Head of caudate nucleus (tissue), 42 donors: ENCODE measurements at regions not wholly inside any gene's neighbourhood (a gene's known extent, or its start where the extent isn't known, plus 50 kb on each side); places are given as distances from the start of the nearest gene placed in this dataset.
"Not testable (repeated sequence)": the region's sequence is repeated elsewhere in the genome, so short reads cannot be mapped to it uniquely, and the experiment has no call there.

Experiments
- DNase-seq, 42 donors: peaks; one replicate each; pipeline versions ENCODE4 v3.0.0 to v3.0.0-alpha.2; 2020 to 2021; ENCODE audit warnings: mixed read lengths in 7 of 42
- intact Hi-C: fragments of 100-400 bp; cut with DNase I; formaldehyde crosslinking; loops from one replicate; pipeline ENCODE4 v1.15.0; 2022

- intact Hi-C loops: not testable (repeated sequence)
- DNase-seq: peak in 1 of 42 donors; percentile 0
Observed at GRCh38 chr9:62909447-62909846, 1719.6 kb downstream of the SPATA31A7 start.

- intact Hi-C loops: not testable (repeated sequence)
Observed at GRCh38 chr9:62912278-62912677, 1722.4 kb downstream of the SPATA31A7 start.

GRCh38 chr9:62915168-62915567 lies 1725.3 kb downstream of the SPATA31A7 start:
- intact Hi-C loops: not testable (repeated sequence)
- DNase-seq: peak in 6 of 42 donors; percentile 0 to 25 (median 3)

More at GRCh38 chr9:62912278-62912677, 1722.4 kb downstream of the SPATA31A7 start:
- DNase-seq: not testable (repeated sequence)

GRCh38 chr9:62915661-62916060 lies 1725.8 kb downstream of the SPATA31A7 start:
- peak in 2 of 42 donors; percentile 15 to 16 for DNase-seq
- intact Hi-C loops: not testable (repeated sequence)

GRCh38 chr9:62918648-62919385 lies 1729.0 kb downstream of the SPATA31A7 start:
- peak in 3 of 42 donors; percentile 3 to 22 (median 9) for DNase-seq

GRCh38 chr9:62931484-62931883 lies 1741.6 kb downstream of the SPATA31A7 start:
- intact Hi-C loops, DNase-seq: not testable (repeated sequence)

More at GRCh38 chr9:62918648-62919385, 1729.0 kb downstream of the SPATA31A7 start:
- intact Hi-C loops: not testable (repeated sequence)

- intact Hi-C loops, DNase-seq: not testable (repeated sequence)
Observed at GRCh38 chr9:62952840-62953239, 1763.0 kb downstream of the SPATA31A7 start.
